GM23338 (cell line): ENCODE measurements at regions not wholly inside any gene's neighbourhood (a gene's known extent, or its start where the extent isn't known, plus 50 kb on each side); places are given as distances from the start of the nearest gene placed in this dataset.

Experiments
- CREB1 ChIP-seq: fragments of 250-450 bp; sonication (Bioruptor Pico); IDR thresholded peaks from 2 replicates; pipeline ENCODE4 v1.5.0; 2020; ENCODE audit warnings: low read depth, mild to moderate bottlenecking, moderate library complexity
- EZH2 ChIP-seq: fragments of 200-600 bp; sonication (generic); IDR thresholded peaks from one replicate; pipeline ENCODE4 v1.8.0; 2017; ENCODE audit warnings: antibody characterized with exemption, mild to moderate bottlenecking, low read depth; ENCODE audit not compliant: unreplicated experiment
- POLR2AphosphoS5 ChIP-seq: IDR thresholded peaks from 2 replicates; pipeline ENCODE4 v1.6.1; 2016; ENCODE audit warnings: antibody characterized with exemption, low read depth
- TF ChIP-seq, protein P1 (sequence below): IDR thresholded peaks from one replicate; pipeline ENCODE4 v1.6.1; 2018; ENCODE audit warnings: antibody characterized with exemption; ENCODE audit not compliant: unreplicated experiment
- TF ChIP-seq, protein P2 (sequence below), 2 experiments: fragments of 200-600 bp in 1 of 2; sonication (generic) in 1 of 2; conservative IDR thresholded peaks; 2 replicates each; pipeline versions ENCODE4 v1.5.1 to v1.6.1; 2016 to 2017; ENCODE audit warnings: antibody characterized with exemption in 2 of 2, low read depth in 2 of 2, mild to moderate bottlenecking in 2 of 2, moderate library complexity in 1 of 2

DNA sequence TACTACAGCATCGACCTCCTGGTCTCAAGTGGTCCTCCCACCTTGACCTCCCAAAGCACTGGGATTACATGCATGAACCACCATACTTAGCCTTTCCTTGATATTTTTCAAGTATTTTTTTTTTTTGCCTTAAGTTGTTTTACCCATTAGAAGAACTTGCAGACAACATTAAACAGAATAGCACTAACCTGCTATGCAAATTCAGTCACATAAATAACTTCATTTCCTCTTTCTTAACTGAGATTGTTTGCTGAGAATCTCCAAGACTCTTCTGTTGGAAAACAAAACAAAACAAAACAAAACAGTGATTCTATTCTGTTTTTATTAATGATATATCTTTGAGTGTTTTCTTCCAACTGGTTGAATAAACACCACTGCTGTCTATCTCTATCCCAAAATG is 115.9 kb upstream of the IFNG-AS1 start:
- TF ChIP-seq, protein P1, sequence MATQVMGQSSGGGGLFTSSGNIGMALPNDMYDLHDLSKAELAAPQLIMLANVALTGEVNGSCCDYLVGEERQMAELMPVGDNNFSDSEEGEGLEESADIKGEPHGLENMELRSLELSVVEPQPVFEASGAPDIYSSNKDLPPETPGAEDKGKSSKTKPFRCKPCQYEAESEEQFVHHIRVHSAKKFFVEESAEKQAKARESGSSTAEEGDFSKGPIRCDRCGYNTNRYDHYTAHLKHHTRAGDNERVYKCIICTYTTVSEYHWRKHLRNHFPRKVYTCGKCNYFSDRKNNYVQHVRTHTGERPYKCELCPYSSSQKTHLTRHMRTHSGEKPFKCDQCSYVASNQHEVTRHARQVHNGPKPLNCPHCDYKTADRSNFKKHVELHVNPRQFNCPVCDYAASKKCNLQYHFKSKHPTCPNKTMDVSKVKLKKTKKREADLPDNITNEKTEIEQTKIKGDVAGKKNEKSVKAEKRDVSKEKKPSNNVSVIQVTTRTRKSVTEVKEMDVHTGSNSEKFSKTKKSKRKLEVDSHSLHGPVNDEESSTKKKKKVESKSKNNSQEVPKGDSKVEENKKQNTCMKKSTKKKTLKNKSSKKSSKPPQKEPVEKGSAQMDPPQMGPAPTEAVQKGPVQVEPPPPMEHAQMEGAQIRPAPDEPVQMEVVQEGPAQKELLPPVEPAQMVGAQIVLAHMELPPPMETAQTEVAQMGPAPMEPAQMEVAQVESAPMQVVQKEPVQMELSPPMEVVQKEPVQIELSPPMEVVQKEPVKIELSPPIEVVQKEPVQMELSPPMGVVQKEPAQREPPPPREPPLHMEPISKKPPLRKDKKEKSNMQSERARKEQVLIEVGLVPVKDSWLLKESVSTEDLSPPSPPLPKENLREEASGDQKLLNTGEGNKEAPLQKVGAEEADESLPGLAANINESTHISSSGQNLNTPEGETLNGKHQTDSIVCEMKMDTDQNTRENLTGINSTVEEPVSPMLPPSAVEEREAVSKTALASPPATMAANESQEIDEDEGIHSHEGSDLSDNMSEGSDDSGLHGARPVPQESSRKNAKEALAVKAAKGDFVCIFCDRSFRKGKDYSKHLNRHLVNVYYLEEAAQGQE = no peak
- TF ChIP-seq, protein P2, sequence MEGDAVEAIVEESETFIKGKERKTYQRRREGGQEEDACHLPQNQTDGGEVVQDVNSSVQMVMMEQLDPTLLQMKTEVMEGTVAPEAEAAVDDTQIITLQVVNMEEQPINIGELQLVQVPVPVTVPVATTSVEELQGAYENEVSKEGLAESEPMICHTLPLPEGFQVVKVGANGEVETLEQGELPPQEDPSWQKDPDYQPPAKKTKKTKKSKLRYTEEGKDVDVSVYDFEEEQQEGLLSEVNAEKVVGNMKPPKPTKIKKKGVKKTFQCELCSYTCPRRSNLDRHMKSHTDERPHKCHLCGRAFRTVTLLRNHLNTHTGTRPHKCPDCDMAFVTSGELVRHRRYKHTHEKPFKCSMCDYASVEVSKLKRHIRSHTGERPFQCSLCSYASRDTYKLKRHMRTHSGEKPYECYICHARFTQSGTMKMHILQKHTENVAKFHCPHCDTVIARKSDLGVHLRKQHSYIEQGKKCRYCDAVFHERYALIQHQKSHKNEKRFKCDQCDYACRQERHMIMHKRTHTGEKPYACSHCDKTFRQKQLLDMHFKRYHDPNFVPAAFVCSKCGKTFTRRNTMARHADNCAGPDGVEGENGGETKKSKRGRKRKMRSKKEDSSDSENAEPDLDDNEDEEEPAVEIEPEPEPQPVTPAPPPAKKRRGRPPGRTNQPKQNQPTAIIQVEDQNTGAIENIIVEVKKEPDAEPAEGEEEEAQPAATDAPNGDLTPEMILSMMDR (conservative IDR thresholded peaks at IDR 0.05; ENCODE audit: low read depth in 2 of 2) = no peak
- TF ChIP-seq EZH2 = no peak
- no peak for TF ChIP-seq POLR2AphosphoS5
- no peak for TF ChIP-seq CREB1
